ENCODE measurements at regions not wholly inside any gene's neighbourhood (a gene's known extent, or its start where the extent isn't known, plus 50 kb on each side); places are given as distances from the start of the nearest gene placed in this dataset.
"Not testable (repeated sequence)": the region's sequence is repeated elsewhere in the genome, so short reads cannot be mapped to it uniquely, and the experiment has no call there.

GRCh38 chr20:48456366-48457192, 371.2 kb downstream of the PREX1 start:
- DNase-seq: no peak
- in situ Hi-C loops (cut with HindIII; ENCODE audit: low pct_ligation_motif_present, low pct_unique_long_range_greater_than_20kb, low sequenced_read_pairs): no loop called here

DNA sequence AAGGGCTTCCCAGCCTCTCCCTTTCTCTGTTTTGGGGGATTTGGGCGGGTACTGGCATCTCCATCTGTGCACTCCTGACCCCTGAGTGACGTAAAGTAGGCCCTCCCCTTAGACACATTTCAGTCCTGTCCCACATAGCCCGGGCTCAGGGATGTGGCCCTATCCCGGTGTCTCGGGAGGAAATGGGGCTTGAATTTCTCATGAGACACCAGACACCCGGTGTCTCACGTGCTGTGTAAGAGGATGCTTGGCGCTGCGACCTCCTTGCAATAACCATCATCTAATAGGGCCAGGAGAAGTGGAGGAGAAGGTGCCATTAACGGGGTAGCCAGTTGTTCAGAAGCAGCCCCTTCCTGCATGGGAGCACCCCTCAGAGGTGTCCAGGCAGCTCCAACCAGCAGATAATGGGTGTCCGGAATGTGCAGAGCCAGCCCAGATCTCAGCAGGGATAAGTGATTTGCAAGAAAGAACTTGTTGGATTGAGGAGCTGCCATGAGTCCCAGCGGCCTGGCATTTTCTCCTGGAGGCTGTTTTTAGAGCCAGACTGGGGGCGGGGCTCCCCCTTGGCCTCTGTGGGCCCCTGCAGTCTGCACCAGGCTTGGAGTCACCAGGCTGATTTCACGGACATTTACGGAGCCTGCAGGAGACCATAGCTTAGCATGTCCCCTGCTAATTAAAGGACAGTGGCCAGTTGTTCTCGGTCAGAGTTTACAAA, 372.0 kb downstream of the PREX1 start:
- in situ Hi-C loops (cut with HindIII; ENCODE audit: low pct_ligation_motif_present, low pct_unique_long_range_greater_than_20kb, low sequenced_read_pairs): no loop called here
- DNase-seq: no peak

DNA sequence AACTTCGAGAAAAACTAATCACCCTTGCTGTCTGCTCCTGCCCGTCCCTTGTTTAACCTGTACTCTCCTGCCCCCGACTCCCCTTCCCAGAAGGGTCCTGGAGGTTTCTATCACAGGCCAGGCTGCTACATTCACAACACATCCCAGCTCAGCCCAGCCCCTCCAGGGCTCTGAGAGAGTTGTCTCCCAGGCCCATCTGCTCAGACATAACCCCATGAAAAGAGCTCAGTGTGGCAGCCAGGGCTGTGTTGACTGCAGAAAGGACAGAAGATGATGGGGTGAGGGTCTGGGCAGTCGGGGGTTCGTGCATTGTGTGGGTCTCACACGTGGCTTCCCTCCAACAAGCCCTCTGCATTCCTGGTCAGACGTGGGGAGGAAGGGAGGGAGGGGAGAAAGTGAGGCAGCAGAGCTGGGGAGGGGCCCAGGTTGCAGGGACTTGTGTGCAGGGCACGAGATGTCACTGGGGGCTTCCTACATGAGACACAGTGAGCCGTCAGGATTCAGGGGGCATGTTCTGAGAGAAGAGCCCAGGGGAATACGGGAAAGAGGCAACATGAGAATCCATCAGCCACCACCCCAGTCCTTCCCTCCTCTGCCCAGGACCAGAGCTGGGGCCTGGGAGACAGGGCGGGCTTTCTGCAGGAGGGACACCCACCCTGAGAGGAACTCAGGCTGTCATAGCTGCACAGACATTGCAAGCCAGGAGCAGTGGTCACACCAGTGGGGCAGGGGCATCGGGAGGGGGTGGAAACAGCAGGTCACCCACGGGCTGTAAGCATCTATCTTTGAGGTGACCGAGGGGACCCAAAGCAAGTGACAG, 372.9 kb downstream of the PREX1 start:
- in situ Hi-C loops (cut with HindIII; ENCODE audit: low pct_ligation_motif_present, low pct_unique_long_range_greater_than_20kb, low sequenced_read_pairs): no loop called here
- no peak for DNase-seq

DNA sequence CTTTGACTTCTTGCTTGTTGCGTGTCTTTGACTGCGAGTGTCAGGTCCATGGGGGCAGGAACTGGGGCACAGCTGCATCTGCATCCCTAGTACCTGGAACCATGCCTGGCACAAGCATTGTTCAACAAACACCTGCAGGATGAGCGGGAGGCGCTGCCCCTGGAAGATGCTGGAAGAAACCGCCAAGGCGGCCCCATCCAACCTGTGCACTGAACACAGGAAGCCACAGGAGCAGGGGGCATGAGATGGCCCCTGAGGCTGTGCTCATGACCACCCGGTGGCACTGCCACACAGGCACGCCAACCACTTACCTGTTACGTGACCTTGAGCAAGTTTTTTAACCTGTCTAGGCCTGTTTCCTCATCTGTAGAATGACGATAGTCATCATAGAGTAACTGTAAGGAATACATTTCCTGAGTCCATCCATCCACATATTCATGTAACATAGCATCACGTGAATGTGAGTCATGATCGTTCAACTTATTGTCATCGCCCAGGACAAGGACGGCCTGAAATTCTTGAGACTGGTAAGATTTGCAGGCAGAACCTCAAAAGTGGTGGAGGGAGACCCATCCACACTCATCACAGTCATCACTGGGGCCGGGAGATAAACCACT, 374.2 kb downstream of the PREX1 start:
- no peak for DNase-seq
- in situ Hi-C loops (cut with HindIII; ENCODE audit: low pct_ligation_motif_present, low pct_unique_long_range_greater_than_20kb, low sequenced_read_pairs): no loop called here

DNA sequence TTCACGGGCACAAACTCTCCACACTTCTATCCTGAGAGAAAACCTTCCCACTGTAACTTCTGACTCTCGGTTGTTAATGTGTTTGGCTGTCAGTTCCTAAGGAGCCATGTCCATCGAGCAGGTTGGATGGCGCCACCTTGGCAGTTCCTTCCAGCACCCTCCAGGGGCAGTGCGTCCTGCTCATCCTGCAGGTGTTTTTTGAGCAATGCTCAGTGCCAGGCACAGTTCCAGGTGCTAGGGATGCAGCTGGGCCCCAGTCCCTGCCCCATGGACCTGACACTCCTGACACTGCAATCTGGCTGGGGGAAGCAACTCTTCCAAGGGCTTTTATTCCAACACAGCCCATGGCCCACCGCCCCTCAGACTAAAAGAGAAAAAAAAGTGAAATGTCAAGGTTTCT, 376.4 kb downstream of the PREX1 start:
- no peak for DNase-seq
- in situ Hi-C loops (cut with HindIII; ENCODE audit: low pct_ligation_motif_present, low pct_unique_long_range_greater_than_20kb, low sequenced_read_pairs): no loop called here

DNA sequence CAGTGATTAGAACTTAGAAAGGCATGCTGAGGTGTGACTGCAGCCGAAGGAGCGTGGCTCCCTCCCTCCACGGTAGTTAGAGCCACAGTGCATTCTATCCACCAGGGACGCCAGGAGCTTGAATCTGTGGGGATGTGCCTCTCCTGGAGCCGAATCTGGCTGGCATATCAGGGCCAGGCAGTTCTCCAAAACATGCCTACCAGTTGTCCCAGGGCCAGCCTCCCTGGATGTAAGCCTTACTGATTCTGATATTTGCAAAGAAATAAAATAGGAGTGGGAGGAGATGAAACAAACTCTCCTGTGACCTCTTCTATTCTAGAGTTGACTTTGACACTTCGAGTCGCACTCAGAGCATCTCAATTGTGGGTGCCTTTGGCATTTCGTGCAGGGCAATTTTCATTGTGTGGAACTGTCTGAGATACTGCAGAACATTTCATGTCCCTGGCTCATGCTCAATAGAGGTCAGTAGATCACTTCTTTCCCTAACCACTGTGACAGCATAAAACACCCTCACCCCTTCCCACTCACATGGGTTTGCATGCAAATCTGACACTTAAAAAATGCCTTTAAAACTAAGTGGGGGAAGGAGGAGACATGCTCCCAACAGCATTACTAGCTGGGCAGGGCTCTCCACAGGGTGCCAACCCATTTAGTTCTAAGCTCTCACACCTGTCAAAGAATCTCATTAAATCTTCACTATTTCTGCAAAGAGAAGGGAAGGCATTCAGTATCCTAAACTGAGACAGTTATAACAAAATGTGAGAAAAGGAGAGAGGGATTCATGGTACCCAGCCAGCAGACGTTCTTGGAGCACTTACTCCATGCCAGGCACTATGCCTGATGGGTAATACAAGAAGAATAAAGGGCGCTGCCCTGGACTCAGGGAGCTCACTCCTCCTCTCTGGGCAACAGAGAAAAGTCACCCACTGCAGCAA, 378.9 kb downstream of the PREX1 start:
- in situ Hi-C loops (cut with HindIII; ENCODE audit: low pct_ligation_motif_present, low pct_unique_long_range_greater_than_20kb, low sequenced_read_pairs): no loop called here
- DNase-seq: no peak

- DNase-seq: no peak
- in situ Hi-C loops (cut with HindIII; ENCODE audit: low pct_ligation_motif_present, low pct_unique_long_range_greater_than_20kb, low sequenced_read_pairs): no loop called here
Measured at GRCh38 chr20:48447456-48447855, 380.3 kb downstream of the PREX1 start.

DNA sequence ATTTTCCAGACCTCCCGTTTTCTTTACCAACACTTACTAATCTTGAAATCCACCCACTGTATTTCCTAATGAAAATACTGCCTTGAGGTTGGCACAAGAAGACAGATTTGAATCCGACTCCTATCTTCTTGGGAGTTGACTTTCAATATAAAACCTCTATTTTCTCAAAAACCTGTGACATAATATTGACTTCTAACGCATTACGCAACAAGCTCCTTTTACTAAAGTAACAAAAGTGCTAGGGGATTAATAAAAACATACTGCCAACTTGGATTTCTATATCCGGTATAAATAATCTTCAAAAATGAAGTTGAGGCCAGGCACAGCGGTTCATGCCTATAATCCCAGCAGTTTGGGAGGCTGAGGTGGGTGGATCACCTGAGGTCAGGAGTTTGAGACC, 382.0 kb downstream of the PREX1 start:
- DNase-seq: no peak
- in situ Hi-C loops (cut with HindIII; ENCODE audit: low pct_ligation_motif_present, low pct_unique_long_range_greater_than_20kb, low sequenced_read_pairs): no loop called here

DNA sequence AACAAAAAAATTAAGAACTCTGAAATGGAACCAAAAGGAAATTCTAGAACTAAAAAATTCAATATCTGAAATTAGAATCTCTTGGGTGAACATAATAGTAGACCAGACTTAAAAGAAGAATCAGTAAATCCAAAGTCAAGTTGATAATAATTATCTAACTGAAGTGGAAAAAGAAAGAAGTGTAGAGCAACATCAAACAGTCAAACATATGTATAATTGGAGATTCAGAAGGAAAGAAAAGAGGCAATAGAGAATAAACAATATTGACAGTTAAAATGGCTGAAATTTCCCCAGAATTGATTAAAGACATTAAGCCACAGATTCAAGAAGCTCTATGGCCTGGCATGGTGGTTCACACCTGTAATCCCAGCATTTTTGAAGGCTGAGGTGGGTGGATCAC, 383.6 kb downstream of the PREX1 start:
- DNase-seq: no peak
- in situ Hi-C loops (cut with HindIII; ENCODE audit: low pct_ligation_motif_present, low pct_unique_long_range_greater_than_20kb, low sequenced_read_pairs): no loop called here

DNA sequence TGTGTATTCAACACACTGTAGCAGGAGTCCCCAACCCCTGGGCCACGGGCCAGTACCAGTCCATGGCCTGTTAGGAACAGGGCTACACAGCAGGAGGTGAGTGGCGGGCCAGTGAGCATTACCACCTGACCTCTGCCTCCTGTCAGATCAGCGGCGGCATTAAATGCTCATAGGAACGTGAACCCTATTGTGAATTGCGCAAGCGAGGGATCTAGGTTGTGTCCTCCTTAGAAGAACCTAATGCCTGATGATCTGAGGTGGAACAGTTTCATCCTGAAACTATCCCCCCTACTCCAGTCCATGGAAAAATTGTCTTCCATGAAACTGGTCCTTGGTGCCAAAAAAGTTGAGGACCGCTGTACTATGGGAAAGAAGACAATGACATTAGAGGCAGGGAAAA, 386.9 kb downstream of the PREX1 start:
- DNase-seq: no peak
- in situ Hi-C loops (cut with HindIII; ENCODE audit: low pct_ligation_motif_present, low pct_unique_long_range_greater_than_20kb, low sequenced_read_pairs): no loop called here

DNA sequence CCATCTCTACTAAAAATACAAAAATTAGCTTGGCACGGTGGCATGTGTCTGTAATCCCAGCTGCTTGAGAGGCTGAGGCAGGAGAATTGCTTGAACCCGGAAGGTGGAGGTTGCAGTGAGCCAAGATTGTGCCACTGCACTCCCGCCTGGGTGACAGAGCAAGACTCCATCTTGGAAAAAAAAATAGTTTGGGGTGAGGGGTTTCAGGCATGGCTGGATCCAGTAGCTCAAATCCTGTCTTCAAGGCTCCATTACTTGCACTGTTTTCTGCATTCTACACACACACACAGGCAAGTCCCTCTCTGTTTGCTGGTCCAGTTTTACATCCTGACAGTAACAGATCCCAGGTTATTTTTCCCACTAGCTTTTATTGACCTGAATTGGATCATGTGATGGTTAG, 387.5 kb downstream of the PREX1 start:
- in situ Hi-C loops (cut with HindIII; ENCODE audit: low pct_ligation_motif_present, low pct_unique_long_range_greater_than_20kb, low sequenced_read_pairs); DNase-seq: not testable (repeated sequence)

DNA sequence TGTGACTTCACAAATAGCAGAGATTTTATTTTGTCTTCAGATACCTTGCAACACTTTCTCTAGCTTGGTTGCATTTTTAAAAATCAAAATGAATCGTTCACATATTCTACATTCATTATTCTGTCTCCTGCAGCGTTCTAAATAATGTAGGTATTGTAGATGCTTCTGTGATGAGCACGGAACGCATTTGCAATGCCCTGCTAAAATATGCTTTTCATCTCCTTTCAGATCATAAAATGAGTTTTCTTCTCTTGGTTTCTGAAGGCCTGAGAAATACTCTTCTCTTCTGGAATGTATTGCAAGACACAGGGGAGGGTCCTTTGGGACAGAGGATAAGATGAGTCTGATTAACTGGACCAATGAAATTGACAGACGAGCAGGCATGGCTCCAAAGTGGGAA, 390.7 kb downstream of the PREX1 start:
- in situ Hi-C loops (cut with HindIII; ENCODE audit: low pct_ligation_motif_present, low pct_unique_long_range_greater_than_20kb, low sequenced_read_pairs): no loop called here
- DNase-seq: no peak

GRCh38 chr20:48436609-48437008, 391.2 kb downstream of the PREX1 start:
- DNase-seq; in situ Hi-C loops (cut with HindIII; ENCODE audit: low pct_ligation_motif_present, low pct_unique_long_range_greater_than_20kb, low sequenced_read_pairs): not testable (repeated sequence)

DNA sequence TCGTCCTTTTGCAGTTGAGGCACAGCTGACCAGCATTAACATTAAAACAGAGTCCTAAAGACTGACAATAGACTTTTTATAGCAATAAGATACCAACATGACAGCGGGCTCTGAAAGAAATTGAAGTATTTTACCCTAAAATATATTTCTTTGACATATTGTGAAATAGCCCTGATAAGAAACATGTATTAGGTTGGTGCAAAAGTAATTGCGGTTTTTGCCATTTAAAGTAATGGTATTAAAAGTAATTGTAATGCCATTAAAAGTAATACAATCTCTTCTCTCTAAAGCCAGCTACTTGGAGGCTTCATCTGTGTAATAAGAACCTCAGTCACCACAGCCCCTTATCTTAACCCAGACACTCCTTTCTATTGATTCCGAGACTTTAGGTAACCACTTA, 394.6 kb downstream of the PREX1 start:
- in situ Hi-C loops (cut with HindIII; ENCODE audit: low pct_ligation_motif_present, low pct_unique_long_range_greater_than_20kb, low sequenced_read_pairs): no loop called here
- DNase-seq: no peak

DNA sequence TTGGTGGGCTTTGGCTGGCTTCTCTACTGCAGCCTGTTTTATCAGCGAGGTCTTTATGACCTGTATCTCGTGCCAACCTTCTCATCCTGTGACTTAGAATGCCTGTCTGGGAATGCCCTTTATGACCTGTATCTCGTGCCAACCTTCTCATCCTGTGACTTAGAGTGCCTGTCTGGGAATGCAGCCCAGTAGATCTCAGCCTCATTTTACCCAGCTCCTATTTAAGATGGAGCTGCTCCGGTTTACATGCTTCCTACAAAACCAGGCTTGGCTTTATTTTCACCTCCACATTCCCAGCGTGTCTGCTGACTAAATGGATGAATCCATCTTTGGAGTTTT, 395.3 kb downstream of the PREX1 start:
- in situ Hi-C loops (cut with HindIII; ENCODE audit: low pct_ligation_motif_present, low pct_unique_long_range_greater_than_20kb, low sequenced_read_pairs): no loop called here
- DNase-seq: no peak

GRCh38 chr20:48431653-48432493, 395.9 kb downstream of the PREX1 start:
- DNase-seq: no peak
- in situ Hi-C loops (cut with HindIII; ENCODE audit: low pct_ligation_motif_present, low pct_unique_long_range_greater_than_20kb, low sequenced_read_pairs): no loop called here

GRCh38 chr20:48426630-48427029, 401.2 kb downstream of the PREX1 start:
- DNase-seq: no peak
- in situ Hi-C loops (cut with HindIII; ENCODE audit: low pct_ligation_motif_present, low pct_unique_long_range_greater_than_20kb, low sequenced_read_pairs): no loop called here
